ENCODE measurements at regions not wholly inside any gene's neighbourhood (a gene's known extent, or its start where the extent isn't known, plus 50 kb on each side); places are given as distances from the start of the nearest gene placed in this dataset.

DNA sequence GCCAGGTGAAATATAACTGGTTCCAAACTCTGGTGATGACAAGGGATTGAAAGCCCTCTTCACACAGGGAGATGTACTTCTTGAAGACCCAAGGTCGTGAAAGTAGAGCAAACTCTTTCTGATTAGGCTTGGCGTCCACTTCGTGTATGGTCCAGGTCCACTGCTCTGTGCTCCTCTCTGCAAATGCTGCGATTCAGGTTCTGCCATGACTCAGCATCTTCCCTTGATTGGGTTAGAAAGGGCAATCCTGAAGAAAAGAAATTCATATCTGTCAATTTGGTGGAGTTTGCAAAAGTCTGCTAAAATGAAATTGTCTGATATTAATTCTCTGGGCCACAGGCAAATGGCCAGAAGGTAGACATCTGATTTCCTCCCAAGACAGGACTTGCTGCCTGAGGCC, 431.4 kb downstream of the ACTR3B start:
- Histone ChIP-seq H3F3A (ENCODE audit: low read depth) (no peaks in the 10 kb centered on the region), H3K9me3 (ENCODE audit: low read depth) (no peaks in the 10 kb centered on the region), H3K9ac (no peak overlapping the region), H3K27me3 (no peaks in the 10 kb centered on the region), H3K79me2 (ENCODE audit: low read depth) (no peaks in the 10 kb centered on the region), H3K4me3 (no peak overlapping the region), H2AFZ (replicated peaks) (peak overlapping the region; percentile 68), H3K4me2 (no peak overlapping the region), H3K4me1 (no peaks in the 10 kb centered on the region), H3K27ac (no peak overlapping the region), H3K36me3 (no peaks in the 10 kb centered on the region), H4K20me1 (ENCODE audit: low read depth) (no peaks in the 10 kb centered on the region)
- Mint-ChIP-seq H3K27me3 (ENCODE audit: insufficient read depth, low read depth) (no peaks in the 10 kb centered on the region), H3K27ac (no peak overlapping the region), H3K9me3 (peaks cover 4% of the 10 kb centered on the region), H3K36me3 (no peaks in the 10 kb centered on the region), H3K4me1 (no peaks in the 10 kb centered on the region), H3K4me3 (no peak overlapping the region)
- no peak for DNase-seq (ENCODE audit: low spot score)
- TF ChIP-seq EZH2phosphoT487 (IDR thresholded peaks at IDR 0.05) (no peak), EZH2 (IDR thresholded peaks at IDR 0.05) (no peak)
- TF ChIP-seq, protein P1, sequence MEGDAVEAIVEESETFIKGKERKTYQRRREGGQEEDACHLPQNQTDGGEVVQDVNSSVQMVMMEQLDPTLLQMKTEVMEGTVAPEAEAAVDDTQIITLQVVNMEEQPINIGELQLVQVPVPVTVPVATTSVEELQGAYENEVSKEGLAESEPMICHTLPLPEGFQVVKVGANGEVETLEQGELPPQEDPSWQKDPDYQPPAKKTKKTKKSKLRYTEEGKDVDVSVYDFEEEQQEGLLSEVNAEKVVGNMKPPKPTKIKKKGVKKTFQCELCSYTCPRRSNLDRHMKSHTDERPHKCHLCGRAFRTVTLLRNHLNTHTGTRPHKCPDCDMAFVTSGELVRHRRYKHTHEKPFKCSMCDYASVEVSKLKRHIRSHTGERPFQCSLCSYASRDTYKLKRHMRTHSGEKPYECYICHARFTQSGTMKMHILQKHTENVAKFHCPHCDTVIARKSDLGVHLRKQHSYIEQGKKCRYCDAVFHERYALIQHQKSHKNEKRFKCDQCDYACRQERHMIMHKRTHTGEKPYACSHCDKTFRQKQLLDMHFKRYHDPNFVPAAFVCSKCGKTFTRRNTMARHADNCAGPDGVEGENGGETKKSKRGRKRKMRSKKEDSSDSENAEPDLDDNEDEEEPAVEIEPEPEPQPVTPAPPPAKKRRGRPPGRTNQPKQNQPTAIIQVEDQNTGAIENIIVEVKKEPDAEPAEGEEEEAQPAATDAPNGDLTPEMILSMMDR (IDR thresholded peaks at IDR 0.05): no peak

DNA sequence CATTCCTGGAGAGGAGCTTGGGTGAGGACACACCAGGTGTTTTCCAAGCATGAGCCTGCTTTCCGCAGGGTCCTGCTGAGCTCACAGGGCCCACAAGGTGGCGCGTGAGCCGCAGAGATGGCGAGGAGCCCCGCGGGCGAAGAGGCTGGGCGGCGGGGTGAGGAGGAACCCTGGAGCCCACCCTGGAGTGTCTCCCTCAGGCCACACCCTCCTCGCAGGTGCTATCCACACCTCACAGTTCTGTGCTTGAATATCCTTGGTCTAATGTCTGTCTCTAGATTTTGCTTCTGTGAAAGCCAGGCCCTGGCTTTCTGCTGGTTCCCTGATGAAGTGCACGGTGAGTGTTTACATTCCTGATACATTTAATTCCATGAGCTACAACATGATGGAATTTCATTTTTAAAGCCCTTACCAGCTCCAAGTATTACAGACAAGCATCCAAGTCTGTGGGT, 433.6 kb downstream of the ACTR3B start:
- Histone ChIP-seq H3K36me3 (no peaks in the 10 kb centered on the region), H3K9ac (no peak overlapping the region), H4K20me1 (ENCODE audit: low read depth) (no peaks in the 10 kb centered on the region), H3K27me3 (no peaks in the 10 kb centered on the region), H3F3A (ENCODE audit: low read depth) (no peaks in the 10 kb centered on the region), H3K4me2 (no peak overlapping the region), H3K79me2 (ENCODE audit: low read depth) (no peaks in the 10 kb centered on the region), H3K4me3 (no peak overlapping the region), H3K4me1 (no peaks in the 10 kb centered on the region), H3K9me3 (ENCODE audit: low read depth) (no peaks in the 10 kb centered on the region), H3K27ac (no peak overlapping the region), H2AFZ (replicated peaks) (no peak overlapping the region)
- Mint-ChIP-seq H3K9me3 (peaks cover 4% of the 10 kb centered on the region), H3K36me3 (no peaks in the 10 kb centered on the region), H3K4me1 (no peaks in the 10 kb centered on the region), H3K27me3 (ENCODE audit: insufficient read depth, low read depth) (no peaks in the 10 kb centered on the region), H3K4me3 (no peak overlapping the region), H3K27ac (no peak overlapping the region)
- DNase-seq (ENCODE audit: low spot score): peak; percentile 70
- TF ChIP-seq EZH2 (IDR thresholded peaks at IDR 0.05) (no peak), EZH2phosphoT487 (IDR thresholded peaks at IDR 0.05) (no peak)
- TF ChIP-seq, protein P1 (IDR thresholded peaks at IDR 0.05): peak; percentile 82

DNA sequence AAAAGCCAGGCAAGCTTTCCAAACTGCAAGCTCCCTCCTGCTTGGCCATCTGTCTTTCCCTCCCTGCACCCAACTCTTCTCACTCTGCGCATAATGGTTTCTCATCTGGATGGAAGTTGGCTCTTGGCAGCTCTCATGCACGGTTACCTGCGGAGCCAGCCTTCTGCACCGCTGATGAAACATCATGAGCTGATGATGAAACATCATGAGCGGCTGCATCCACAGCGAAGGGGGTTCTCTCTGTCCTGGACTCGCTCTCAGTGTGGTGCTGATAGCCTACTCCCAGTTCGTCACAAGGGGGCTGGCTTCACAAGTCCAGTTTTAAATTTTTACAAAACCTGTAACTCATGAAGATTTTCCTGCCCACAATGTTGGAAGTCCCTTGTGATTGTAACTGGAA, 457.5 kb downstream of the ACTR3B start:
- no peaks in the 10 kb centered on the region for H3K79me2 ChIP-seq (ENCODE audit: low read depth)
- Mint-ChIP-seq H3K27me3 (ENCODE audit: insufficient read depth, low read depth) (no peaks in the 10 kb centered on the region), H3K9me3 (peaks cover 34% of the 10 kb centered on the region), H3K4me3 (no peak overlapping the region), H3K36me3 (no peaks in the 10 kb centered on the region), H3K4me1 (no peaks in the 10 kb centered on the region), H3K27ac (no peak overlapping the region)
- no peaks in the 10 kb centered on the region for H3F3A ChIP-seq (ENCODE audit: low read depth)
- TF ChIP-seq, protein P1 (IDR thresholded peaks at IDR 0.05): no peak
- TF ChIP-seq EZH2phosphoT487 (IDR thresholded peaks at IDR 0.05): no peak
- no peak for TF ChIP-seq EZH2 (IDR thresholded peaks at IDR 0.05)
- H3K27ac ChIP-seq: no peak overlapping the region
- no peaks in the 10 kb centered on the region for H4K20me1 ChIP-seq (ENCODE audit: low read depth)
- H3K4me3 ChIP-seq: no peak overlapping the region
- no peak for DNase-seq (ENCODE audit: low spot score)
- H3K9me3 ChIP-seq (ENCODE audit: low read depth): peaks cover 4% of the 10 kb centered on the region
- H3K27me3 ChIP-seq: no peaks in the 10 kb centered on the region
- H3K4me2 ChIP-seq: no peak overlapping the region
- H3K36me3 ChIP-seq: no peaks in the 10 kb centered on the region
- H2AFZ ChIP-seq (replicated peaks): no peak overlapping the region
- H3K4me1 ChIP-seq: no peaks in the 10 kb centered on the region
- no peak overlapping the region for H3K9ac ChIP-seq

Measured in neural progenitor cell (in vitro differentiated cells).